HFF-Myc (cell line): ENCODE measurements at regions not wholly inside any gene's neighbourhood (a gene's known extent, or its start where the extent isn't known, plus 50 kb on each side); places are given as distances from the start of the nearest gene placed in this dataset.

Source experiments
- DNase-seq: peaks from one replicate; pipeline ENCODE4 v3.0.0-alpha.2; 2011; ENCODE audit warnings: low read depth; ENCODE audit errors: extremely low read depth
- H3K4me3 ChIP-seq: replicated peaks from 2 replicates; pipeline ENCODE4 v1.5.1; 2011; ENCODE audit warnings: low read depth, mild to moderate bottlenecking, control low read depth, low read length
- TF ChIP-seq, protein P1 (sequence below): IDR thresholded peaks from 2 replicates; pipeline ENCODE4 v1.5.1; 2012; ENCODE audit warnings: mild to moderate bottlenecking, low read depth, low read length, control low read depth; ENCODE audit errors: missing control alignments

DNA sequence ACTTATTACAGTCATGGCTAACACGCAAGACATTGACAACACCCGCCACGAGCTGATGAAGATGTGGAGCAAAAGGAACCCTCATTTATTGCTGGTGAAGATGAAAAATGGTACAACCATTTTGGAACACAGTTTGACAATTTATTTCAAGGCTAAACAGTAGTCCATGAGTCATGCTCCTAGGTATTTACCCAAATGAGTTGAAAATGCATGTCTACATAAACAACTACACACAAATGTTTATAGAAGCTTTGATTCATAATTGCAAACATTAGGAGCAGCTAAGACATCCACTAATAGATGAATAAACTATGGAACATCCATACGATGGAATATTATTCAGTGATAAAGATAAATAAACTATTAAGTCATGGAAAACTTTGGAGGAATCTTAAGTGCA lies 580.1 kb downstream of the RAPGEF2 start:
- H3K4me3 ChIP-seq: no peak overlapping the region
- TF ChIP-seq, protein P1, sequence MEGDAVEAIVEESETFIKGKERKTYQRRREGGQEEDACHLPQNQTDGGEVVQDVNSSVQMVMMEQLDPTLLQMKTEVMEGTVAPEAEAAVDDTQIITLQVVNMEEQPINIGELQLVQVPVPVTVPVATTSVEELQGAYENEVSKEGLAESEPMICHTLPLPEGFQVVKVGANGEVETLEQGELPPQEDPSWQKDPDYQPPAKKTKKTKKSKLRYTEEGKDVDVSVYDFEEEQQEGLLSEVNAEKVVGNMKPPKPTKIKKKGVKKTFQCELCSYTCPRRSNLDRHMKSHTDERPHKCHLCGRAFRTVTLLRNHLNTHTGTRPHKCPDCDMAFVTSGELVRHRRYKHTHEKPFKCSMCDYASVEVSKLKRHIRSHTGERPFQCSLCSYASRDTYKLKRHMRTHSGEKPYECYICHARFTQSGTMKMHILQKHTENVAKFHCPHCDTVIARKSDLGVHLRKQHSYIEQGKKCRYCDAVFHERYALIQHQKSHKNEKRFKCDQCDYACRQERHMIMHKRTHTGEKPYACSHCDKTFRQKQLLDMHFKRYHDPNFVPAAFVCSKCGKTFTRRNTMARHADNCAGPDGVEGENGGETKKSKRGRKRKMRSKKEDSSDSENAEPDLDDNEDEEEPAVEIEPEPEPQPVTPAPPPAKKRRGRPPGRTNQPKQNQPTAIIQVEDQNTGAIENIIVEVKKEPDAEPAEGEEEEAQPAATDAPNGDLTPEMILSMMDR: no peak
- no peak for DNase-seq

DNA sequence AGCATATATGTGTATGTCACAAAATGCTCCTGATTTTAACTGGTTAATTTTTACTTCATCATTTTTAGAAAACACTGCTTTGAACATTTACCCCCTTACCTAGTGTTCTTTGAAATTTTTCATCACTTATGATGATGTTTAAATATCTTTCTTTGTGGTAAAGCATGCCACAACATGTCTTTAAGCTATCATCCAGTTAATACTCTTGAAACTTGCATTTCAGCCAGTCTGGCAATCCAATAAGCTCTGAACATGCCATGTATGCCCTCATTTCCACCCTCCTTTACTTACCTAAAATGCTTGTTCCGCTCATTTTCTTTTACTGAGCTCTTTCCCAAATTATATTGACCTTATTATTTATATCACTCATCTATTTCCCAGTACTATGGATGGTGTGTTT lies 581.2 kb downstream of the RAPGEF2 start:
- TF ChIP-seq, protein P1: no peak
- H3K4me3 ChIP-seq: no peak overlapping the region
- no peak for DNase-seq

DNA sequence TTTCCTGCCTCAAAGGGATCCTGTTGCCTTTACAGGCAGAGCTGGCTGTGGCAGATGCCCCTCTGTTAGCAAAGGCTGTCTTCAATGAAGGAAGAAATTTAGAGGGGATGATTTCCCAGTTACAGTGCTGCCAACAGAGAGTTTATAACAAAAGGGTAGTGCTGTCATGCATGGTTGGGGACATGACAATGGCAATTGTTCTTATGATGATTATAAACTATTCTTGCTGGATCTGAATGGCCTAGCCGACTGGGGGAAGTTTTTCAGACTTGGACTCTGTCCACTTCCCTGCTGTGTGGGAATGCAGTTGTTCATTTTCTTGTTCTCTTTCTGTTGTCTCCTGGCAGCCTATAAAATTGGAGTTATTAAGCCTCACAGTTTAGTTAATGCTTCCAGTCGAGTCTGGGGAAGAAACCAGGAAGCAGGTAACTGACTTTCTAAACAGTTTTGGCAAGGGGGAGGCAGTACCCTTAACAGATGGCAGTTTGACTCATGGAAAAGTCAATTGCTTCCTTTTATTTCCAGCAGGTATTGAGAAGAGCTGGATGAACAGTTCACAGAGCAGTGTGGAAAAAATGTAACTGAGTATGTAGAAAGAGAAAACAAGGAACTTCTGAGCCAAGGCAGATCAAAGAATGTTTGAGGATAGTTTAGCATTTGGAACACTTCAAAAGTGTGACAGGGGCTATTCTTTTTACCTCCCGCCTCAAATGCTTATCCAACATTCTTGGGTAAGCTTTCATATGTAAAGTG lies 582.6 kb downstream of the RAPGEF2 start:
- H3K4me3 ChIP-seq: no peak overlapping the region
- TF ChIP-seq, protein P1: no peak
- DNase-seq: no peak

DNA sequence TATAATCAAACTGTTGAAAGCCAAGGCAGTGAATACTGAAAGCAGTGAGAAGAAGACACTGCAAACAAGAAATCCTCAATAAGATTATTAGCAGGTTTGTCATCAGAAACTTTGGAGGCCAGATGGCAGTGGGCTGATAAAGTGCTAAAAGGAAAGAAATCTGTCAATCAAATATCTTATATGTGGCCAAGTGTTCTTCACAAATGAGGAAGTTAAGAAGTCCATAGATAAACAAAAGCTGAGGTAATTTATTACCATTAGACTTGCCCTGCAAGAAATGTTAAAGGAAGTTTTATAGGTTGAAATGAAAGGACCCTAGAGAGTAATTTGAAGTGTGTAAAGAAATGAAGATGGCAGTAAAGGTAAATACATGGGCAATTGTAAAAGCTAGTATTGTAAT lies 586.6 kb downstream of the RAPGEF2 start:
- no peak overlapping the region for H3K4me3 ChIP-seq

DNA sequence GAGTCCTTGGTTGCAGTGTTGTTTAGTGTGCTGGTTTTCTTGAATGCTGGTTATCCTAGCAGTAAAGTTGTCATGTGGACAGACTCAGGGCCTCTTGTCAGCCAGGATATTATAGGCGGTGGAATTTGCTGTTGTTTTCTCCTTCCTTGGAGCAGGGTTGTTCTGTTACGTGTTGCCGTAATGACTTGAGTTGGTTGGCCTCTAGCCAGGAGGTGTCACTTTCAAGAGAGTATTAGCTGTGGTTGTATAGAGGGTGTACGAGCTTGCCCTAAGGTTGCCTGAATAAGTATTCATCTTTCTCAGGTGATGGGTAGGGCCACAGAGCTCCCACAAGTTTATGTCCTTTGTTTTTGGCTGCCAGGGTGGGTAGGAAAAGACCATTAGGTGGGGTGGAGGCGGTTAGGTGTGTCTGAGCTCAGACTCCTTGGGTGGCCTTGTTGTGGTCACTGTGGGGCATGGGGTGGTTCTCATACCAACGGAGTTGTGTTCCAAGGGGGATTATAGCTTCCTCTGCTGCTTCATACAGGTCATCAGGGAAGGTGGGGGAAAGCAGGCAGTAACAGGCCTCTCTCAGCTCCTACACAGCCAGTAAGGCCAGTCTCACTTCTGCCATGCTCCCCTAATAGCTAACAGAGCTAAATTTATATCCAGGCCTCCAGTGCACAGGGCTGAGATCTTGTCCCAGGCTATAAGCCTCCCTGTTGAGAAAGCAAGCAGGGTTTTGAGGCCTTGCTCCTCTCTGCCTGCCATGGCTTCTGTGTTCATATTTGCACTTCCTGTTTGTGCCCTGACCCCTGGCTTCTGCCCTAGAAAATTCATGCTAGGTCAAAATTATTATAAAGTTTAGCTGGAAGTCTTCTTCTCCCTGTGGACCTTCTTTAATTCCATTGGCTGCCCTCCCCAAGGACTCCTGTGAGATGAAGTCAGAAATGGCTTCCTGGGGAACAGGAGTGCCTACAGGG lies 594.7 kb downstream of the RAPGEF2 start:
- TF ChIP-seq, protein P1: no peak
- H3K4me3 ChIP-seq: no peak overlapping the region
- no peak for DNase-seq

More for the DNA sequence above, 586.6 kb downstream of the RAPGEF2 start:
- TF ChIP-seq, protein P1: no peak
- no peak for DNase-seq

DNA sequence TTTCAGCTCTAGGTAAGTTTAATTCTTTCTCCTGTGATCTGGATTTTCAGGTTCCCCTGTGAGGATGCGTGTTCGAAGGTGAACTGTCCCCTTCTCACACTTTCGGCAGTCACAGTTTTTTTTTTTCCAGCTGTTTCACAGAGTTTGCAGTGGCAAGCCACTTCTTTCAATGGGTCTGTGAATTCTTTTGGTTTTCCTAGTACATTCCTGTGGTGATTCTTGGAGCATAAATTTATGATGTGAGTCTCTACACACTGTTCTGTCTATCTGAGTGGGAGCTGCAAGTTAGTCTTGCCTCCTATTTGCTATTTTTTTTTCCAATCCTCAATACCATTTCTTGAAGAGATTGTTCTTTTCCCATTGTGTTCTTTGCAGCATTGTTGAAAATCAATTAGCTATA lies 595.5 kb downstream of the RAPGEF2 start:
- no peak for DNase-seq
- no peak overlapping the region for H3K4me3 ChIP-seq
- TF ChIP-seq, protein P1: no peak
